ENCODE measurements at regions not wholly inside any gene's neighbourhood (a gene's known extent, or its start where the extent isn't known, plus 50 kb on each side); places are given as distances from the start of the nearest gene placed in this dataset.

DNA sequence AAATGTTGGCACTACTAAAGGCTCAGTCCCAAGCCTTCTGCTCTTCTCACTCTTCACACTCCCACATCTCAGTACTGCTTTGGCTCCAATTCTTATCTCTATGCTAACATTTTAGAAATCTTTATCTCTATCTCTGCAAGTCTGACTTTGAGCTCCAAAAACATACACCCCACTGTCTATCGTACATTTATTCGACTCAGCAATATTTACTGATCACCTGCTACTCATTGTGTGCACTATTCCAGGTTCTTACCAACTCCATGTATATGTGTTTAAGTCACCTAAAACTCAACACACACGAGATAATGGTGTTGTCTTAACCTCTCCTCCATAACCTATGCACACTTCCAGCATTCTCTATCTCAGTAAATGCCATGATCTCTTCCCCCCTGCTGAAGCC, 268.2 kb upstream of the CRIM1 start:
- DNase-seq (no peak), ATAC-seq (no peak)
- no peaks in the 10 kb centered on the region for H3K9me3 Mint-ChIP-seq
- H3K27me3 Mint-ChIP-seq = peaks cover 13% of the 10 kb centered on the region
- no peaks in the 10 kb centered on the region for H3K4me1 Mint-ChIP-seq
- H3K4me3 Mint-ChIP-seq = no peak overlapping the region
- no peaks in the 10 kb centered on the region for H3K36me3 Mint-ChIP-seq (ENCODE audit: low read depth)
- H3K27ac Mint-ChIP-seq = no peak overlapping the region

DNA sequence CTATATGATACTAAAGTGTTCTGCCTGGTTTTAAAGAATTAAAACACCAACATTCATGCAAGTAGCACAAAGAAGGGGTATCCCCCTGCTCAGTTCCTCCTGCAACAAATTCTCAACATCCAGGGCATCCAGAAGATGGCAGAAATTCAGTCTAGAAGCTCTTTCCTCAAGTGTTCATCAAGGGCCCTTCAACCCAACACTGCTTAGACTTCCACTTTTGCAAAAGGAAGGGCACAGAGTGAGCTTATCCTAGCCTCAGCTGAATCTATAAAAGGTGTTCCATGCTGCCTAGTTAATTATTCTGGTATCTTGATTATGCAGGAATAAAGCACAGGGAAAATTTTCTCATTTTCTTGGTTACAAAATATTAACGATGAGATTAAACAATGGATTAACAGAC, 275.8 kb upstream of the CRIM1 start:
- ATAC-seq (no peak), DNase-seq (no peak)
- Mint-ChIP-seq H3K36me3 (ENCODE audit: low read depth) (no peaks in the 10 kb centered on the region), H3K9me3 (no peaks in the 10 kb centered on the region), H3K4me1 (no peaks in the 10 kb centered on the region), H3K4me3 (no peak overlapping the region), H3K27me3 (peaks cover 3% of the 10 kb centered on the region), H3K27ac (no peak overlapping the region)

DNA sequence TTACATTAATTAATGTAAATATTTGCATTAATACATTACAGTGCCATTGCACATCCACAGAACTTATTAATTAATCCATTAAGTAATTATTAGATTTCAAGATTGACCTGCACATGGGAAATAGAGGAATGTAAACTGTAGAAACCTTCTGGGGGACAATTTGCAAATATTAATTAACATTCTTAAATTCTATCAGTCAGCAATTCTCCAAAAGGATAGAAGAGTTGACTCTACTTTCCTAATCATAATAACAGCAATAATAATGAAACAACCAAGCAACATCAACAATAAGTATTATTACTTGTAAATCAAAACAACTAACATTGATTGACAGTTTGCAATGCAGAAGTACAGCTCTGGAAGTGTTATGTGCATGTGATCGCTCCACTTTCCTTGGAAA, 281.6 kb upstream of the CRIM1 start:
- no peaks in the 10 kb centered on the region for H3K36me3 Mint-ChIP-seq (ENCODE audit: low read depth)
- H3K9me3 Mint-ChIP-seq = no peaks in the 10 kb centered on the region
- ATAC-seq (no peak), DNase-seq (no peak)
- H3K27ac Mint-ChIP-seq = no peak overlapping the region
- no peaks in the 10 kb centered on the region for H3K4me1 Mint-ChIP-seq
- no peak overlapping the region for H3K4me3 Mint-ChIP-seq
- H3K27me3 Mint-ChIP-seq = peaks cover 3% of the 10 kb centered on the region

DNA sequence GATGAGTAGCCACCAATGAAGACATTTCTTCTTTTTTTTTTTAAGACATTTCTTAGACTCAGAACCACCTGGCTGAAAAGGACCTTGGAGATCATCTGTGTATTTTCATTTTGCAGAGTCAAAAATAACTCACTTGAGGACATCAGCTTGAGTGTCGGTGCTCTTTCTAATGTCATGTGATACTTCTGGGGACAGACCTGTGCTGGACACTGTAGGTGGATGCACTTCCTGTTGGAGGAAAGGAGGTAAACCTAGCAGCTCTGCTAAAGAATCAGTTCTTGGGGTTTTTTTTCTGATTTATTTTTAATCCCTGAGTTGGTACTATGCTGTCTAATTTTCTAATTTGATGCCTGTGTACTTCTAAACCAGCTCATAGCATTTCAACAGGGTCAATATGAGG, 283.9 kb upstream of the CRIM1 start:
- no peaks in the 10 kb centered on the region for H3K36me3 Mint-ChIP-seq (ENCODE audit: low read depth)
- peaks cover 10% of the 10 kb centered on the region for H3K9me3 Mint-ChIP-seq
- no peak overlapping the region for H3K27ac Mint-ChIP-seq
- no peaks in the 10 kb centered on the region for H3K4me1 Mint-ChIP-seq
- H3K4me3 Mint-ChIP-seq = no peak overlapping the region
- H3K27me3 Mint-ChIP-seq = peaks cover 6% of the 10 kb centered on the region
- DNase-seq (no peak), ATAC-seq (no peak)

DNA sequence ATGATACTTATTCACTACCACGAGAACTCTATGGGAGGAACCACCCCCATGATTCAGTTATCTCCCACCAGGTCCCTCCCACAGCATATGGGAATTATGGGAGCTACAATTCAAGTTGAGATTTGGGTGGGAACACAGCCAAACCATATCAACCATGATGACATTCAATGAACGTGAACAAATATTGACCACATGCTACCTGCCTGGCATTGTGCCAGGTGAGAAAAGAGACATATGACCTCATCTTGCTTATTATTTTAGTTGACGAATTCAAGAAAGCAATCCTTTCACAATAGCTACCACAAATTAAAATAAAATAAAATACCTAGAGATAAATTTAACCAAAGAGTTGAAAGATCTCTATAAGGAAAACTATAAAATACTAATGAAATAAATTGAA, 286.5 kb upstream of the CRIM1 start:
- Mint-ChIP-seq H3K4me3 (no peak overlapping the region), H3K9me3 (peaks cover 13% of the 10 kb centered on the region), H3K27me3 (peaks cover 6% of the 10 kb centered on the region), H3K27ac (no peak overlapping the region), H3K4me1 (no peaks in the 10 kb centered on the region), H3K36me3 (ENCODE audit: low read depth) (no peaks in the 10 kb centered on the region)
- ATAC-seq = no peak
- no peak for DNase-seq

DNA sequence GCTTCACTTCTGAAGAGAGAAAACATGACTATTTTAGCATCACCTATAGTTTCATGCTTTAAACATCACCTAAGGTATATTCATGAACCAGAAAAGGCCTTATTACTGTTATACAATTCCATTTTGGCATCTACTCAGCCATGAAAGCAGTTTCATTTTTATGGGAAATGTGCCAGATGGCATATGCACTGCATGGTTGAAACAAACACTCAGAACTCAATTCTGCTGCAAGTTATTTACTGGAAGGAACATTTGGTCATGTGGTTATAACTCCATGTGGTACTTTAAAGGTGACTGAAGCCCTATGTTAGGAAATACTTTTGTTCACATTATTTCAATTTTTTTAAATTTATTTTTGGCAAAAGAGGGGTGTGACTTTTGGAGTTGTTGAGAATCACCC, 287.5 kb upstream of the CRIM1 start:
- peaks cover 4% of the 10 kb centered on the region for H3K27me3 Mint-ChIP-seq
- ATAC-seq = no peak
- DNase-seq = no peak
- H3K4me1 Mint-ChIP-seq = no peaks in the 10 kb centered on the region
- no peak overlapping the region for H3K4me3 Mint-ChIP-seq
- peaks cover 13% of the 10 kb centered on the region for H3K9me3 Mint-ChIP-seq
- H3K27ac Mint-ChIP-seq = no peak overlapping the region
- no peaks in the 10 kb centered on the region for H3K36me3 Mint-ChIP-seq (ENCODE audit: low read depth)

DNA sequence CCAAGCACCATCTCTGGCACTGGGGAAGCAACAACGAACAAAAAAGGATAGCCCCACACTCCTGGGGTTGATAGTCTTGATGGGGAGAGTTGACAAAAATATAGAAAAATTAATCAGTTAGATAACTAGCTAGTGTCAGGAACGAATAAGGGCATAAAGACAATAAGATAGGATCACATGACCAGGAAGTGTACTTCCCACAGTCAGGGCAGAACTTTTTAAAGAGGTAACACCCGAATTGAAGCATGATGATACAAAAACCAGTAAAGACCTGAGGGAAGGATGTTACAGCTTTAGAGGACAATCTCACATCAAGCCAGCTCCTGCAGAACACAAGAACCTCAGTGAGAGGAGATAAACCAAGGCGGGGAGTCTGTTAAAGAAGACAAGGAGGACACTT, 295.4 kb upstream of the CRIM1 start:
- Mint-ChIP-seq H3K27me3 (no peaks in the 10 kb centered on the region), H3K36me3 (ENCODE audit: low read depth) (peaks cover 1% of the 10 kb centered on the region), H3K4me3 (no peak overlapping the region), H3K4me1 (peaks cover 10% of the 10 kb centered on the region), H3K9me3 (peaks cover 5% of the 10 kb centered on the region), H3K27ac (no peak overlapping the region)
- no peak for DNase-seq
- ATAC-seq = no peak

DNA sequence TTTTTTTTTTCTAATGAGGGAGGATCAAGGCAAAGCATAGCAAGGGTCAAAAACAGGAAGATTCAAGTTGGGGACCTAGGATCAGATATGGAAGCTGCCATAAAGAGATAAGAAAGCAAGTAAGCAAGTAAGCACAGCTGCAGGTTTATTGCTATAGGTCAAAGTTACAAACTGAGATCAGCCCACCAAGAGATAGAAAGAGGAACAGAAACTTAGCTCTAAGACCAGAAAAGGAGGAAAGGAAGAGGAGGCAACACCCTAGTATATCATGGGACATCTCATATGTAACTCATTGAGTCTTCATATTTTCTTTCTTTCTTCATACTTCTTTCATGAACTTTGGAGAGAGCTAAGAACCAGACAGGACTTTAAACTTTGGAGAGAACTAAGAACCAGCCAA, 295.9 kb upstream of the CRIM1 start:
- H3K36me3 Mint-ChIP-seq (ENCODE audit: low read depth) = peaks cover 1% of the 10 kb centered on the region
- DNase-seq = no peak
- no peaks in the 10 kb centered on the region for H3K27me3 Mint-ChIP-seq
- no peak for ATAC-seq
- H3K27ac Mint-ChIP-seq = no peak overlapping the region
- H3K4me3 Mint-ChIP-seq = no peak overlapping the region
- H3K9me3 Mint-ChIP-seq = peaks cover 5% of the 10 kb centered on the region
- H3K4me1 Mint-ChIP-seq = peaks cover 10% of the 10 kb centered on the region

DNA sequence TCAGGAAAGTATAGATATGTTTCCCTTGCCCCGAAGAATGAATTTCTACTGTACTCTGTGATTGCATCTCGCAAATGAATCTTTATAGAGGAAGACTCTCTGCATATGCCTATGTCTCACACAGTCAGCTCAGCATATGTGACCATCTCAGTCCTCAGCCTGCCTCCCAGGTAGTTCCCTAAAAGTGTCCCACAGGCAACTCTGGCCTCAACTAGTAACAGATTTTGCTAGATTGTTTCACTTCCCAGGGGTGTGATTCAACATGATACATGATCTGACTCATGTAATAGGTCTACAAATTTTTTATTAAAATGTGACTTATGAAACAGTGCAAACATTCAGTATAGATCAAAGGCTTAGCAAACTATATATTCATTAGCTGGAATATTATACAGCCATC, 296.6 kb upstream of the CRIM1 start:
- no peaks in the 10 kb centered on the region for H3K27me3 Mint-ChIP-seq
- peaks cover 5% of the 10 kb centered on the region for H3K9me3 Mint-ChIP-seq
- no peak for DNase-seq
- peaks cover 10% of the 10 kb centered on the region for H3K4me1 Mint-ChIP-seq
- peaks cover 1% of the 10 kb centered on the region for H3K36me3 Mint-ChIP-seq (ENCODE audit: low read depth)
- no peak overlapping the region for H3K27ac Mint-ChIP-seq
- no peak overlapping the region for H3K4me3 Mint-ChIP-seq
- no peak for ATAC-seq

DNA sequence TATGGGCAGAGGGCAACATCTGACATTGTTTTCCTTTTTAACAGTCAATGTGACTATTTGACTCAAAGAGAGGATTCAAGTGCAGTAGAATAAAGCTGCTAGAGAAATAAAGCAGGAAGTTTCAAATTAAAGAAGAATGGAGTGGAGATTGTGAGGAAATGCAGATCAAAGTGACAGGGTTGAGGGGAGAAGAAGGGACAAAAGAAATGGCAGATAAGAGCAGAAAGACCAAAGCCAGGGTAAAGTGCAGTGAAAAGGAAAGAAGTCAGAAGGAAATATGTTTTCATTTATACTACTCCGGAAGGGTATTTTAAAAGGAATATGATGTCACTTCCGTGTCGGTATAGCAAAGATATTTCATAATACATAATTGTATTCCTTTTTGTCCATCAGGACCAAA, 297.5 kb upstream of the CRIM1 start:
- peaks cover 1% of the 10 kb centered on the region for H3K36me3 Mint-ChIP-seq (ENCODE audit: low read depth)
- H3K4me3 Mint-ChIP-seq = no peak overlapping the region
- H3K4me1 Mint-ChIP-seq = peaks cover 10% of the 10 kb centered on the region
- DNase-seq (no peak), ATAC-seq (no peak)
- H3K27ac Mint-ChIP-seq = no peak overlapping the region
- H3K27me3 Mint-ChIP-seq = no peaks in the 10 kb centered on the region
- H3K9me3 Mint-ChIP-seq = peaks cover 5% of the 10 kb centered on the region

DNA sequence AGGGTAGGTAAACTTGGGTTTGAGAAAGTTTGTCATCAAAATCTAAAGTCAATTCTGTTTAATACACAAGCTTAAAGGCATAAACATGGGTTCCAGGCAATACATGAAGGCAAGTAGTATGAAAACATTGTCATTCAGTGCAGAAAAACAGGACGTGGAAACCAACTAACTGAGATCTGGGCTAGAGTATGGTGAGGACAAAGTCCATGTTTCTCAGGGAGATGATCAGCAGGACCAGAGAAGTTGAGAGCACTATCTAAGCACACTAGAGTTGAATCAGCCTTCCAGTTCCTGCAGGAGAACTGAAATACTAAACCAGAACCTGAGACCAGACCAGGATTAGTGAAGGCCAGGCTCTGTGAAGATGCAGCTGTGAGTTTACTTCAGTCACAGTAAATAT, 302.8 kb upstream of the CRIM1 start:
- Mint-ChIP-seq H3K27ac (no peak overlapping the region), H3K9me3 (peaks cover 16% of the 10 kb centered on the region), H3K4me1 (no peaks in the 10 kb centered on the region), H3K36me3 (ENCODE audit: low read depth) (no peaks in the 10 kb centered on the region), H3K27me3 (no peaks in the 10 kb centered on the region), H3K4me3 (no peak overlapping the region)
- ATAC-seq (no peak), DNase-seq (no peak)

DNA sequence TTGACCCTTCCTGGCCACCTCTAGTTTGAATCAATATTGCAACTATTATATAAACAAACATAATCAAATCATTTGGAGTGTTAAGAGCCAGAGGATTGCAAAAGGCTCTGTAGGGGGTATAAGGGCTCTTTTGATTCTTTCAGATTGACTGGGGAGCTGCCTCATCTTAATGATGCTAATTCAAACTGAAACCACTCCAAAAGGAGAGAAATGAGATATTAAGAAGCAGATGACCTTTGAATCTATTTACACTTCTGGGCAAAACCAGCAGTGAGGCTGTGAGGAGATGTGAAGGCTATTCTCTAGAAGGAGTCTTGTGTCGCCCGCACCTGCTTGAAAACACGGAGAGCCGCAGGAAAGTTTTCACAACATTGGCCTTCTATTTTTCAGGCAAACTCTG, 311.2 kb upstream of the CRIM1 start:
- no peak overlapping the region for H3K4me3 Mint-ChIP-seq
- ATAC-seq (no peak), DNase-seq (no peak)
- H3K9me3 Mint-ChIP-seq = peaks cover 5% of the 10 kb centered on the region
- no peaks in the 10 kb centered on the region for H3K36me3 Mint-ChIP-seq (ENCODE audit: low read depth)
- peaks cover 5% of the 10 kb centered on the region for H3K27me3 Mint-ChIP-seq
- no peak overlapping the region for H3K27ac Mint-ChIP-seq
- no peaks in the 10 kb centered on the region for H3K4me1 Mint-ChIP-seq

DNA sequence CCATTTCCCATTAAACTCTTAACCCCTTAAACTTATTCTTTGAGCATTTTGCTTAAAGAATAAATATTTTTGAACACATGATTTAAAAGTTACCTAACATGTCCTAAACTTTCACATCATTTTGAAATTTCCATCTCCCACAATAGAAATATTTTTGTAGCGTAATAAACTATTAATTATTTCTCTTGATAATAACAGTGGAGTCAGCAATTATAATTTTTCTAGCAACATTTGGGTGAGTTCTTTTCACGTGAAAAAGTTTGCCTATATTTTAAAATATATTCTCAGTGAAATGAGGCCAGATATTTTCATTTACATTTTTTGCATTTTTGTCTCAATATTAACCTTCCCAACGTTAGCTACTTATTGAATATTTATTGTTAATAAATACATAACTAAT, 320.4 kb upstream of the CRIM1 start:
- Mint-ChIP-seq H3K9me3 (peaks cover 18% of the 10 kb centered on the region), H3K4me3 (no peak overlapping the region), H3K4me1 (no peaks in the 10 kb centered on the region), H3K27me3 (peaks cover 3% of the 10 kb centered on the region), H3K27ac (no peak overlapping the region), H3K36me3 (ENCODE audit: low read depth) (no peaks in the 10 kb centered on the region)
- DNase-seq = no peak
- no peak for ATAC-seq

DNA sequence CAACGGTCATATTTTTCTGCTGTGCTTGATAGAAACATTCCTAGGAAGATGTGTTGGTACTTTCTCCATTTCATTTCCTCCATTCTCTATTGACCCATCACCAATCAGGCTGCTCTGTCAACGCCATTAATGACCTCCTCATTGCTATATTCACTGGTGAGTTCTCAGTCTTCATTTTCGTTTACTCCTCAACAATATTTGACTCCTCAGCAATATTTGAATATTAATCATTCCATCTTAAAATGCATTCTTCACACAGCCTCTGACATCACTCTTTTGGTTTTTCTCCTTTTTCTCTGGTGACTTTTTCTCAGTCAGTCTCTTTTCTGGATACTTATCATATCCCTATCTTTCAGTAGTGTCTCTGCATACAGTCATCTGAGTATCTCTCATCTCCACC, 323.5 kb upstream of the CRIM1 start:
- no peak for ATAC-seq
- no peak overlapping the region for H3K27ac Mint-ChIP-seq
- H3K4me1 Mint-ChIP-seq = peaks cover 7% of the 10 kb centered on the region

DNA sequence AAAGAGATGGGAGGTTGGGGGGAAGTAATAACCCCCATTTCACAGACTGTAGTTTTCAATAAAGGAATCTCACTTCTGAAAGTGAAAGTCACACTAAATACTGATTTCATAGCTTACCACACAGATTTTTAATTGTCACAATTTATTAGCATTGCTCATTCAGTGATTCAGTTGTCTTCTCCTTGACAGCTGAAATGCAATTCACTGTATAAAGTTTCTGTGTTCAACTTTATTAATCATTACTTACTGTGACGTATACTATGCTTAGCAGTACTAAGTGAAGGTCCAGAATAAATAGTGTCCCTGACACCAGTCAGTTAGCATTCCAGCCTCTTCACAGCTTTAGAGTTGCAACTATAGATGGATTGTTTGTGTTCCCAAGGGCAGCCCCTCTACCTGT, 324.1 kb upstream of the CRIM1 start:
- ATAC-seq = no peak
- DNase-seq = no peak

More for the DNA sequence above, 323.5 kb upstream of the CRIM1 start:
- Mint-ChIP-seq H3K4me3 (no peak overlapping the region), H3K9me3 (peaks cover 14% of the 10 kb centered on the region), H3K36me3 (ENCODE audit: low read depth) (no peaks in the 10 kb centered on the region), H3K27me3 (peaks cover 3% of the 10 kb centered on the region)
- DNase-seq = no peak

DNA sequence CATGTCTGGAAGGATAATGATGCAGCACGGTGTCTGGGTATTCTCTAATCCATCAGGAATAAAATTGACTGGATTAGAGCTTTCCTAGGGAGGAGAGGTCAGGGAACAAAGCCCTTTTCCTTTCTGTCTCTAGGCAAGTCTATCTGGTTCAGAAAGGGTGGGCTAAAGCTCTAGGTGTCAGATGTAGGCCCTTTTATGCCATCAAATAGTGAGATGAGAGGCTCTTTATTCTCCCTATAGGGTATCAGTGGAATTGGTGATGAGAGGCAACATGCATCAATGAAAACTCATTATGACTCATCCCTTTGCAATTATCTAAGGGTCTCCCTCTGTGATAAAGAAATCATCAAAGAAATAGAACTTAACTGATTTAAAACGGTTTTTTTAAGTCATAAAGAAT, 328.0 kb upstream of the CRIM1 start:
- H3K27me3 Mint-ChIP-seq = no peaks in the 10 kb centered on the region
- no peaks in the 10 kb centered on the region for H3K9me3 Mint-ChIP-seq
- H3K27ac Mint-ChIP-seq = no peak overlapping the region
- no peak overlapping the region for H3K4me3 Mint-ChIP-seq
- DNase-seq (no peak), ATAC-seq (no peak)
- peaks cover 7% of the 10 kb centered on the region for H3K4me1 Mint-ChIP-seq
- H3K36me3 Mint-ChIP-seq (ENCODE audit: low read depth) = no peaks in the 10 kb centered on the region

More for the DNA sequence above, 324.1 kb upstream of the CRIM1 start:
- Mint-ChIP-seq H3K27me3 (peaks cover 3% of the 10 kb centered on the region), H3K9me3 (peaks cover 9% of the 10 kb centered on the region), H3K4me1 (peaks cover 7% of the 10 kb centered on the region), H3K4me3 (no peak overlapping the region), H3K36me3 (ENCODE audit: low read depth) (no peaks in the 10 kb centered on the region), H3K27ac (no peak overlapping the region)
